ENCODE measurements at regions not wholly inside any gene's neighbourhood (a gene's known extent, or its start where the extent isn't known, plus 50 kb on each side); places are given as distances from the start of the nearest gene placed in this dataset.
"Not testable (repeated sequence)": the region's sequence is repeated elsewhere in the genome, so short reads cannot be mapped to it uniquely, and the experiment has no call there.

DNA sequence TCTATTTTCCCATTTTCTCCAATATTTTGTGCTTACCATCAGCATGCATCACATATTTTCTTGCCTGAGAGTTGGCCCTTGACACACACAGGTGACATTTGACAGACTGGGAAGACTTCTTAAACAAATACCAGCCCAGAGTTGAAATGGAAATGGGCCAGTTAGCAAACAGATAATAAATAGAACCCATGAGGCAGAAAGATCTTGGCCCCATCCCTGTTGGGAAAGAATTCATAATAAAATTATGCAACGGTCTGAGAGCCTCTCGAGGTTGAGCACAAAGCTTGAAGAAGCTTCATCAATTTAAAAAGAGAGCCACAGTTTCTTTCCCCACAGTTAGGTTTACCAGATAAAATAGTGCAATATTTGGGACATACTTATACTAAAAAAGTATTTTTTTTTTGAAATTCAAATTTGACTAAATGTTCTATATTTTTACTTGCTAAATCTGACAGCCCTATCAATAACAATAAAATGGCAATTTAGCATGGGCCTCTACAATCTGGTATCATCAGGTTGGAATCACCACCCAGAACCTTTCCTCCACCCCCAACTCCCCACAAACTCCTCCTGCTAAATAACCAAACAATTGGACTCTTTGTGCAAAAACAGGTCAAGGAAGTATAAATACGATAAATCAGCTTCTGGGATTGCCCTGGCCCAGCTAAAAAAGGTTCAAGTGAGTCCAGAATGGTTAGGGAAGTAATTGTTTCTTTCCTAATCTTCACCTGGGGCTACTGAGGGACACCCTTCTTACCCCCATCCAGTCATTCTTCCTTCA is 129.8 kb downstream of the CD164 start:
- intact Hi-C loops (cut with DNase I; ENCODE audit: low total_unique reads): no loop called here

DNA sequence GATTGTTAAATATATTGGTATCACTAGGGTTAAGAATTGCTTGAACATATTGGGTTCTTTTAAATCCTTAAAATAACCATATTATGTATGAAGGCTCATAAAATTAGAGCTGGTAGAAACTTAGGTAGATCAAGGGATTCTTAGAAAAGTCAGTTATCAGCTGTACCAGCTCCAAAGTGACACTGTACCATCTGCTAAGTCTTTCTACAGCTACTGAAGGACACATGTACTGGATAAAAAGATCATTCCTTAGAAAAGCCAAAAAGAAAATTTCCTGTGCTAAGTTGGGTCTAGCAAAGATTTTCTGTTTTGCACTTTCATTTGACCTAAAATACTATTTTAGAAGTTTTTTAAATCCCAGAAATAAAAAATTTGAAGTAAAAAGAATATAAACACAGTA is 130.4 kb downstream of the CD164 start:
- DNase-seq (ENCODE audit: low spot score in 2 of 2): no peak
- intact Hi-C loops (cut with DNase I; ENCODE audit: low total_unique reads): no loop called here
- no peak overlapping the region for H3K4me3 ChIP-seq (ENCODE audit: low read depth, poor library complexity, severe bottlenecking)
- TF ChIP-seq POLR2A (IDR thresholded peaks at IDR 0.05): no peak
- TF ChIP-seq, protein P1, sequence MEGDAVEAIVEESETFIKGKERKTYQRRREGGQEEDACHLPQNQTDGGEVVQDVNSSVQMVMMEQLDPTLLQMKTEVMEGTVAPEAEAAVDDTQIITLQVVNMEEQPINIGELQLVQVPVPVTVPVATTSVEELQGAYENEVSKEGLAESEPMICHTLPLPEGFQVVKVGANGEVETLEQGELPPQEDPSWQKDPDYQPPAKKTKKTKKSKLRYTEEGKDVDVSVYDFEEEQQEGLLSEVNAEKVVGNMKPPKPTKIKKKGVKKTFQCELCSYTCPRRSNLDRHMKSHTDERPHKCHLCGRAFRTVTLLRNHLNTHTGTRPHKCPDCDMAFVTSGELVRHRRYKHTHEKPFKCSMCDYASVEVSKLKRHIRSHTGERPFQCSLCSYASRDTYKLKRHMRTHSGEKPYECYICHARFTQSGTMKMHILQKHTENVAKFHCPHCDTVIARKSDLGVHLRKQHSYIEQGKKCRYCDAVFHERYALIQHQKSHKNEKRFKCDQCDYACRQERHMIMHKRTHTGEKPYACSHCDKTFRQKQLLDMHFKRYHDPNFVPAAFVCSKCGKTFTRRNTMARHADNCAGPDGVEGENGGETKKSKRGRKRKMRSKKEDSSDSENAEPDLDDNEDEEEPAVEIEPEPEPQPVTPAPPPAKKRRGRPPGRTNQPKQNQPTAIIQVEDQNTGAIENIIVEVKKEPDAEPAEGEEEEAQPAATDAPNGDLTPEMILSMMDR (IDR thresholded peaks at IDR 0.05): no peak

More for the DNA sequence above, 129.8 kb downstream of the CD164 start:
- DNase-seq (ENCODE audit: low spot score in 2 of 2): no peak
- no peak overlapping the region for H3K4me3 ChIP-seq (ENCODE audit: low read depth, poor library complexity, severe bottlenecking)
- no peak for TF ChIP-seq POLR2A (IDR thresholded peaks at IDR 0.05)
- TF ChIP-seq, protein P1 (IDR thresholded peaks at IDR 0.05): no peak
- 44 to 50% methylated on average over 3 of the region's 3 CpGs for WGBS, 2 donors

DNA sequence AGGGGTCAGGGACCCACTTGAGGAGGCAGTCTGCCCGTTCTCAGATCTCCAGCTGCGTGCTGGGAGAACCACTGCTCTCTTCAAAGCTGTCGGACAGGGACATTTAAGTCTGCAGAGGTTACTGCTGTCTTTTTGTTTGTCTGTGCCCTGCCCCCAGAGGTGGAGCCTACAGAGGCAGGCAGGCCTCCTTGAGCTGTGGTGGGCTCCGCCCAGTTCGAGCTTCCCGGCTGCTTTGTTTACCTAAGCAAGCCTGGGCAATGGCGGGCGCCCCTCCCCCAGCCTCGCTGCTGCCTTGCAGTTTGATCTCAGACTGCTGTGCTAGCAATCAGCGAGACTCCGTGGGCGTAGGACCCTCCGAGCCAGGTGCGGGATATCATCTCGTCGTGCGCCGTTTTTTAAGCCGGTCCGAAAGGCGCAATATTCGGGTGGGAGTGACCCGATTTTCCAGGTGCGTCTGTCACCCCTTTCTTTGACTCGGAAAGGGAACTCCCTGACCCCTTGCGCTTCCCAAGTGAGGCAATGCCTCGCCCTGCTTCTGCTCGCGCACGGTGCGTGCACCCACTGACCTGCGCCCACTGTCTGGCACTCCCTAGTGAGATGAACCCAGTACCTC is 131.6 kb downstream of the CD164 start:
- DNase-seq (ENCODE audit: low spot score in 2 of 2); intact Hi-C loops (cut with DNase I; ENCODE audit: low total_unique reads); H3K4me3 ChIP-seq (ENCODE audit: low read depth, poor library complexity, severe bottlenecking): not testable (repeated sequence)
- WGBS, 2 donors: 90 to 99% methylated on average over 11 to 22 of the region's 32 CpGs

DNA sequence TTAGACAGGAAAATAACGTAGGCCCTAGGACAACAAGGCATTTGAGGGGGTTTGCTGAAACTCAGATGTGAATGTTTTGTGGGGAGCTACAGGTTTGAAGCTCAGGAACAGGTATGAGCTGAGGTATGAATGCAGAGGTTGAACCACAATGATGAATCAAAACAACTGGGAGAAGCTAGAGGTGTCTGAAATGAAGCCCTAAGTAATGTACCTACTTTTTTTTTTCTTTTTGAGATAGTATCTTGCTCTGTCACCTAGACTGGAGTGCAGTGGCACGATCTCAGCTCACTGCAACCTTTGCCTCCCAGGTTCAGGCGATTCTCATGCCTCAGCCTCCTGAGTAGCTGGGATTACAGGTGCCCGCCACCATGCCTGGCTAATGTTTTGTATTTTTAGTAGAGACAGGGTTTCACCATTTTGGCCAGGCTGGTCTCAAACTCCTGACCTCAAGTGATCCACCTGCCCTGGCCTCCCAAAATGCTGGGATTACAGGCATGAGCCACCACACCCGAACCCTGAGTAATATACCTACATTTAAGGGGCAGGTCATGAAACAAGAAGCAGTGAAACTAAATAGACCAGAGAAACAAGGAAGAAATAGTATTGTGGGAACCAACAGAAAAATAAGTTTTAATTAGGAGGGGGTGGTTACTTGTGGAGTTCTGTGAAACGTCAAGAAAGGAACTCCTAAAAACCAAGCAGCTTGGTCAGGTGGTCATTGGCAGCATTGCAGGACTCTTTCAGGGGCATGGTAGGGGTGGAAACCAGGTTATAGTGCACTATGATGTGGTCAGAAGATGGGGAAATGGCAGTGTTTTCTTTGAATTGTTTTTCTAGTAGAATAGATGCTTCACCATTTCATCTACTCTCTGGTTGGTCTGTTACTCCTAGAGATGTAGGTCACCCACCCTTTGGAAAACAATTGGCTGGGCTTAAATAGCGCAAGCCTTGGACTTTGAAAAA is 138.1 kb downstream of the CD164 start:
- 83 to 85% methylated on average over 7 of the region's 7 CpGs for WGBS, 2 donors
- DNase-seq (ENCODE audit: low spot score in 2 of 2): no peak

DNA sequence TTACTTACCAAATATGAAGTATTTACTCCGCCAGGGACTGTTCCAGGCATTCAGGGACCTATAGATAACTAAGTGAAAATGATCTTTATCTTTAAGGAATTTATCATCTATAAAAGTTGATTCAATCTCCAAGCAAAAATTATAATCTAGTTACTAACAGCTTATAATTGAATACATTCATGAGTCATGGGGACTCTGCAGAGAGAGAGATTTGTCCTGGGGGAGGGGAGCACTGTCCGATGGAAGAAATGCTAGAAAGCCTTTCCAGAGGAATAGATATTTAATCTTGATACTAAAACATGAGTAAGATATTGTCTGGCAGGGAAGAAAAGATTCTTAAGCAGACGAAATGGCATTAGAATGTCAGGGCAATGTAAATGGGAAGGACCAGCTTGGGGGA is 139.3 kb downstream of the CD164 start:
- TF ChIP-seq, protein P1 (IDR thresholded peaks at IDR 0.05): no peak
- no peak for TF ChIP-seq POLR2A (IDR thresholded peaks at IDR 0.05)
- intact Hi-C loops (cut with DNase I; ENCODE audit: low total_unique reads): no loop called here
- 61 to 72% methylated on average over 3 of the region's 3 CpGs for WGBS, 2 donors
- H3K4me3 ChIP-seq (ENCODE audit: low read depth, poor library complexity, severe bottlenecking): no peak overlapping the region
- no peak for DNase-seq (ENCODE audit: low spot score in 2 of 2)

More for the DNA sequence above, 138.1 kb downstream of the CD164 start:
- intact Hi-C loops (cut with DNase I; ENCODE audit: low total_unique reads): no loop called here
- TF ChIP-seq, protein P1 (IDR thresholded peaks at IDR 0.05): no peak
- TF ChIP-seq POLR2A (IDR thresholded peaks at IDR 0.05): no peak
- no peak overlapping the region for H3K4me3 ChIP-seq (ENCODE audit: low read depth, poor library complexity, severe bottlenecking)

DNA sequence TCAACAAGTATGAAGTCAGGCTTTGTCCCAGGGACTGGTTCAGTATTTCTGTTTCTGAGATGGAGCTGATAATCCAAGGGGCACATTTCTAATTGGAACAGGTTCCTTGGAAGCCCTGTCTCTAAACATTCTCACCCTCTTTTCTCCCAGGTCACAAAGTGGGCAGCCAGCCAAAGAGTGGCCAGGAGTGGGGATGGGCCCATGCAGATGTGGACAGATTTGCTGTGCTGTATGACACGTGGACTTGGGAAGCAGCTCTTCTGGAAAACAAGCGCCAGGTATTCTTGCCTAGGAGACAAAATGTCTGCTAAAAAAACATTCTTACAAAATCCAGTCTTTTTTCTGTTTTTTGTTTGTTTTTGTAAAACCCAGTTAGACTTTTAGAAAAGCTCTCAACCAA is 140.2 kb downstream of the CD164 start:
- intact Hi-C loops (cut with DNase I; ENCODE audit: low total_unique reads): no loop called here
- TF ChIP-seq, protein P1 (IDR thresholded peaks at IDR 0.05): no peak
- no peak for TF ChIP-seq POLR2A (IDR thresholded peaks at IDR 0.05)
- DNase-seq (ENCODE audit: low spot score in 2 of 2): no peak
- 79 to 83% methylated on average over 2 of the region's 2 CpGs for WGBS, 2 donors
- no peak overlapping the region for H3K4me3 ChIP-seq (ENCODE audit: low read depth, poor library complexity, severe bottlenecking)

Measured in lower leg skin (tissue), 4 donors.